Kidney (tissue), 13 donors: ENCODE measurements at regions not wholly inside any gene's neighbourhood (a gene's known extent, or its start where the extent isn't known, plus 50 kb on each side); places are given as distances from the start of the nearest gene placed in this dataset.

Experiments
- DNase-seq, 5 donors: peaks; one replicate each; pipeline ENCODE4 v3.0.0-alpha.2; 2013 to 2020
- FAIRE-seq: peaks from 2 replicates; lab custom pipeline; 2012; peaks lifted over from hg19 to GRCh38; lab: Jason Lieb, UNC
- H3K27ac ChIP-seq, 2 donors: one replicate each; pipeline ENCODE4 v1.7.0; 2013; ENCODE audit warnings: low read depth in 2 of 2, low read length in 2 of 2, inconsistent platforms in 1 of 2
- H3K27me3 ChIP-seq: one replicate; pipeline ENCODE4 v1.7.1; 2013; ENCODE audit warnings: low read length, inconsistent platforms; ENCODE audit not compliant: control insufficient read depth, insufficient read depth
- H3K36me3 ChIP-seq, 3 donors: one replicate each; pipeline versions ENCODE4 v1.7.0 to v1.7.1; 2013; ENCODE audit warnings: low read length in 3 of 3, control low read depth in 1 of 3, inconsistent platforms in 1 of 3; ENCODE audit not compliant: insufficient read depth in 3 of 3, control insufficient read depth in 2 of 3
- H3K4me1 ChIP-seq, 3 donors: one replicate each; pipeline versions ENCODE4 v1.7.0 to v1.7.1; 2013; ENCODE audit warnings: low read length in 3 of 3, inconsistent platforms in 1 of 3, low read depth in 1 of 3; ENCODE audit not compliant: control insufficient read depth in 2 of 3, insufficient read depth in 2 of 3
- H3K4me3 ChIP-seq, 3 donors: one replicate each; pipeline versions ENCODE4 v1.7.0 to v1.8.1; 2013; ENCODE audit warnings: low read length in 3 of 3, control low read depth in 1 of 3, inconsistent platforms in 1 of 3
- H3K9ac ChIP-seq, 3 donors: one replicate each; pipeline versions ENCODE4 v1.7.0 to v1.7.1; 2013; ENCODE audit warnings: low read length in 3 of 3, control low read depth in 1 of 3, inconsistent platforms in 1 of 3
- H3K9me3 ChIP-seq, 3 donors: one replicate each; pipeline versions ENCODE4 v1.7.0 to v1.7.1; 2013; ENCODE audit warnings: low read length in 3 of 3, control low read depth in 1 of 3, inconsistent platforms in 1 of 3; ENCODE audit not compliant: control insufficient read depth in 2 of 3, insufficient read depth in 1 of 3
- CTCF ChIP-seq: IDR thresholded peaks from 3 replicates; pipeline ENCODE4 v1.5.1; 2012; ENCODE audit warnings: mild to moderate bottlenecking, moderate library complexity, borderline replicate concordance; ENCODE audit not compliant: insufficient read depth; ENCODE audit errors: extremely low read depth
- intact Hi-C: fragments of 100-400 bp; cut with DNase I; formaldehyde crosslinking; loops from one replicate; pipeline ENCODE4 v1.11.1; 2022
- donor health status: control.
- donor health status: control.
- donor health status: control.
- donor health status: control.
- donor health status: control.
- donor health status: DM: yes; HTN: yes; CAD: no.
- donor health status: Normal renal cell carcinoma (clear cell type).

- TF ChIP-seq CTCF = no peak
- Histone ChIP-seq H3K4me1 (no peaks in the 10 kb centered on the region), H3K36me3 (no peaks in the 10 kb centered on the region), H3K9ac (no peak overlapping the region), H3K27ac (no peak overlapping the region), H3K27me3 (no peaks in the 10 kb centered on the region), H3K9me3 (no peaks in the 10 kb centered on the region), H3K4me3 (no peak overlapping the region)
- FAIRE-seq (no peak), DNase-seq (peak in 1 of 5 donors; percentile 2)
- intact Hi-C loops = no loop called here
Observed at GRCh38 chr18:78743078-78743477, 236.5 kb upstream of the SALL3 start.

GRCh38 chr18:78751664-78752063 is 228.0 kb upstream of the SALL3 start:
- no peaks in the 10 kb centered on the region for H3K36me3 ChIP-seq
- no peaks in the 10 kb centered on the region for H3K27me3 ChIP-seq
- H3K4me3 ChIP-seq = no peak overlapping the region
- intact Hi-C loops = no loop called here
- H3K9ac ChIP-seq = no peak overlapping the region
- no peaks in the 10 kb centered on the region for H3K4me1 ChIP-seq
- no peak for FAIRE-seq
- no peaks in the 10 kb centered on the region for H3K9me3 ChIP-seq
- no peak for TF ChIP-seq CTCF
- DNase-seq = no peak
- H3K27ac ChIP-seq = no peak overlapping the region

- intact Hi-C loops = no loop called here
- Histone ChIP-seq H3K9me3 (no peaks in the 10 kb centered on the region), H3K9ac (no peak overlapping the region), H3K4me1 (no peaks in the 10 kb centered on the region), H3K4me3 (no peak overlapping the region), H3K36me3 (no peaks in the 10 kb centered on the region), H3K27me3 (no peaks in the 10 kb centered on the region), H3K27ac (no peak overlapping the region)
- FAIRE-seq (no peak), DNase-seq (no peak)
- no peak for TF ChIP-seq CTCF
Observed at GRCh38 chr18:78753240-78753639, 226.4 kb upstream of the SALL3 start.
